ENCODE measurements at regions not wholly inside any gene's neighbourhood (a gene's known extent, or its start where the extent isn't known, plus 50 kb on each side); places are given as distances from the start of the nearest gene placed in this dataset.
"Not testable (repeated sequence)": the region's sequence is repeated elsewhere in the genome, so short reads cannot be mapped to it uniquely, and the experiment has no call there.

- not testable (repeated sequence) for TF ChIP-seq CTCF (conservative IDR thresholded peaks at IDR 0.05; ENCODE audit: low read depth, low read length); EZH2 (IDR thresholded peaks at IDR 0.05; ENCODE audit: low read length, unreplicated experiment)
These were observed 187.5 kb upstream of the KCNMB2 start for GRCh38 chr3:178348561-178349217.

Measured in PC-3 (cell line).